HCT116 (cell line): ENCODE measurements at regions not wholly inside any gene's neighbourhood (a gene's known extent, or its start where the extent isn't known, plus 50 kb on each side); places are given as distances from the start of the nearest gene placed in this dataset.

ENCODE experiments used
- ATAC-seq: fragments of 200-7000 bp; cut with Tn5 transposase; 2 replicates; pipeline ENCODE4 v1.9.1; 2020; ENCODE audit warnings: mild to moderate bottlenecking, moderate library complexity
- BruUV-seq: library from RNA; stranded (reverse); fragments of 400-500 nt; replicated peaks from 2 replicates; lab custom pipeline; 2021; lab: Mats Ljungman, UMichigan
- CTCF ChIA-PET: fragments of 300-600 bp; sonication (Branson Sonifier 250); formaldehyde crosslinking; loops from one replicate; lab custom pipeline; 2021; ENCODE audit warnings: antibody characterized with exemption; lab: Charles Lee
- POLR2A ChIA-PET: fragments of 300-600, 350-600 bp; sonication (Branson Sonifier 250); formaldehyde crosslinking; loops from one replicate; lab custom pipeline; 2021; ENCODE audit warnings: antibody characterized with exemption; lab: Charles Lee
- RAD21 ChIA-PET, 2 experiments: fragments of 300-600 bp; sonication (Branson Sonifier 250); formaldehyde crosslinking; loops; one replicate each; lab custom pipeline; 2023; ENCODE audit warnings: low total read pairs in 2 of 2; ENCODE audit not compliant: uncharacterized antibody in 2 of 2, unreplicated experiment in 2 of 2, low non-redundant PET in 1 of 2; lab: Charles Lee
- DNase-seq: peaks from one replicate; pipeline ENCODE4 v3.0.0-alpha.2; 2010; ENCODE audit warnings: low read depth, low spot score
- H2AFZ ChIP-seq: fragments of 200-600 bp; shearing (Covaris generic), sonication (generic); 2 replicates; pipeline ENCODE4 v1.6.1; 2017; ENCODE audit warnings: low read depth, mixed run types, mixed read lengths, antibody characterized with exemption, low read length; ENCODE audit not compliant: poor library complexity, severe bottlenecking
- H3K27ac ChIP-seq: 2 replicates; pipeline ENCODE4 v1.5.1; 2012; ENCODE audit warnings: low read depth, low read length
- H3K27me3 ChIP-seq: fragments of 200-600 bp; sonication (generic); 2 replicates; pipeline ENCODE4 v1.6.1; 2016; ENCODE audit warnings: mixed run types, low read length, mixed read lengths; ENCODE audit not compliant: insufficient read depth
- H3K36me3 ChIP-seq, 2 experiments: fragments of 200-500 bp in 1 of 2; fragments of 200-600 bp in 1 of 2; sonication (Bioruptor generic) in 1 of 2; sonication (generic) in 1 of 2; 2 replicates each; pipeline versions ENCODE4 v1.5.1 to v1.6.1; 2014 to 2016; ENCODE audit warnings: low read length in 2 of 2, inconsistent platforms in 1 of 2, mixed read lengths in 1 of 2, mixed run types in 1 of 2; ENCODE audit not compliant: insufficient read depth in 2 of 2, control insufficient read depth in 1 of 2
- H3K4me1 ChIP-seq, 2 experiments: fragments of 200-600 bp in 1 of 2; sonication (generic) in 1 of 2; 2 replicates each; pipeline versions ENCODE4 v1.5.1 to v1.6.1; 2012 to 2017; ENCODE audit warnings: low read length in 2 of 2, inconsistent platforms in 1 of 2, mild to moderate bottlenecking in 1 of 2, mixed read lengths in 1 of 2, mixed run types in 1 of 2, moderate library complexity in 1 of 2; ENCODE audit not compliant: insufficient read depth in 2 of 2, control insufficient read depth in 1 of 2
- H3K4me2 ChIP-seq: fragments of 200-600 bp; sonication (generic); 2 replicates; pipeline ENCODE4 v1.6.1; 2017; ENCODE audit warnings: mixed run types, low read length, mixed read lengths
- H3K4me3 ChIP-seq, 2 experiments: fragments of 200-600 bp in 1 of 2; sonication (generic) in 1 of 2; replicated peaks in 1 of 2; 2 replicates each; pipeline ENCODE4 v1.5.1; 2011 to 2016; ENCODE audit warnings: low read length in 2 of 2, control low read depth in 1 of 2, low read depth in 1 of 2, mild to moderate bottlenecking in 1 of 2, mixed read lengths in 1 of 2, mixed run types in 1 of 2
- H3K79me2 ChIP-seq: fragments of 200-600 bp; sonication (generic); 2 replicates; pipeline ENCODE4 v1.6.1; 2017; ENCODE audit warnings: mild to moderate bottlenecking, mixed run types, low read length, moderate library complexity, mixed read lengths; ENCODE audit not compliant: insufficient read depth
- H3K9ac ChIP-seq: fragments of 200-600 bp; sonication (generic); 2 replicates; pipeline ENCODE4 v1.6.1; 2016; ENCODE audit warnings: low read length, mixed read lengths
- H3K9me2 ChIP-seq: fragments of 200-600 bp; sonication (generic), shearing (Covaris generic); 2 replicates; pipeline ENCODE4 v1.6.1; 2017; ENCODE audit warnings: mixed run types, mild to moderate bottlenecking, moderate library complexity; ENCODE audit not compliant: insufficient read depth
- H3K9me3 ChIP-seq, 2 experiments: fragments of 200-500 bp in 1 of 2; fragments of 200-600 bp in 1 of 2; sonication (Bioruptor generic) in 1 of 2; sonication (generic) in 1 of 2; 2 replicates each; pipeline ENCODE4 v1.6.1; 2014 to 2017; ENCODE audit warnings: low read length in 2 of 2, mixed read lengths in 2 of 2, inconsistent platforms in 1 of 2, low read depth in 1 of 2, mild to moderate bottlenecking in 1 of 2, mixed run types in 1 of 2, moderate library complexity in 1 of 2; ENCODE audit not compliant: control insufficient read depth in 1 of 2, insufficient read depth in 1 of 2
- H4K20me1 ChIP-seq: fragments of 200-600 bp; sonication (generic), shearing (Covaris generic); 2 replicates; pipeline ENCODE4 v1.6.1; 2017; ENCODE audit warnings: mixed run types, mild to moderate bottlenecking, moderate library complexity; ENCODE audit not compliant: insufficient read depth
- ATF3 ChIP-seq: IDR thresholded peaks from 2 replicates; pipeline ENCODE4 v1.6.1; 2012
- CTCF ChIP-seq, 3 experiments: fragments of 200-600 bp in 1 of 3; sonication (generic) in 1 of 3; IDR thresholded peaks in 2 of 3; conservative IDR thresholded peaks in 1 of 3; 2 replicates each; pipeline ENCODE4 v1.5.1; 2012 to 2017; ENCODE audit warnings: low read depth in 2 of 3, low read length in 2 of 3, antibody characterized with exemption in 1 of 3, borderline replicate concordance in 1 of 3, control low read depth in 1 of 3, mild to moderate bottlenecking in 1 of 3, mixed read lengths in 1 of 3, mixed run types in 1 of 3, moderate library complexity in 1 of 3; ENCODE audit not compliant: insufficient read depth in 1 of 3
- EZH2 ChIP-seq: fragments of 200-600 bp; sonication (generic); IDR thresholded peaks from 2 replicates; pipeline ENCODE4 v1.6.1; 2017; ENCODE audit warnings: antibody characterized with exemption, mixed run types
- MAX ChIP-seq: IDR thresholded peaks from 2 replicates; pipeline ENCODE4 v1.6.1; 2012
- POLR2AphosphoS5 ChIP-seq: IDR thresholded peaks from 2 replicates; pipeline ENCODE4 v1.6.1; 2011; ENCODE audit warnings: mild to moderate bottlenecking, low read depth, low read length, moderate library complexity
- REST ChIP-seq: IDR thresholded peaks from 2 replicates; pipeline ENCODE4 v1.6.1; 2012; ENCODE audit warnings: low read depth
- SIN3A ChIP-seq: IDR thresholded peaks from 2 replicates; pipeline ENCODE4 v1.6.1; 2012; ENCODE audit warnings: low read depth
- SRF ChIP-seq: IDR thresholded peaks from 2 replicates; pipeline ENCODE4 v1.6.1; 2012; ENCODE audit warnings: low read depth
- TCF7L2 ChIP-seq: IDR thresholded peaks from 2 replicates; pipeline ENCODE4 v1.7.0; 2011; ENCODE audit warnings: borderline replicate concordance, inconsistent platforms; ENCODE audit not compliant: insufficient read depth, insufficient read length; ENCODE audit errors: extremely low read depth
- ZBTB33 ChIP-seq: IDR thresholded peaks from 2 replicates; pipeline ENCODE4 v1.6.1; 2011; ENCODE audit warnings: mild to moderate bottlenecking, low read length, moderate library complexity; ENCODE audit not compliant: insufficient replicate concordance; ENCODE audit errors: extremely low read depth
- intact Hi-C: fragments of 100-400 bp; cut with micrococcal nuclease; formaldehyde crosslinking; loops from 2 replicates; pipeline ENCODE4 v1.10.0; 2022

GRCh38 chr2:15808944-15809343 is 131.4 kb upstream of the MYCN start:
- peaks cover 8% of the 10 kb centered on the region; the same call in 1 of the 2 replicates for H3K27me3 ChIP-seq
- H3K79me2 ChIP-seq, result no peaks in the 10 kb centered on the region
- CTCF ChIA-PET, result no interaction called here
- RAD21 ChIA-PET, result no interaction called here
- TF ChIP-seq TCF7L2, result no peak
- TF ChIP-seq POLR2AphosphoS5, result no peak
- TF ChIP-seq SRF, result no peak
- DNase-seq, result no peak
- intact Hi-C loops, result no loop called here
- no peak overlapping the region for H3K9ac ChIP-seq
- no peaks in the 10 kb centered on the region for H3K9me3 ChIP-seq
- no peaks in the 10 kb centered on the region for H3K36me3 ChIP-seq
- no peak overlapping the region for H3K4me3 ChIP-seq
- no peaks in the 10 kb centered on the region for H3K9me2 ChIP-seq
- no peak overlapping the region for H3K27ac ChIP-seq
- no TSS peak for BruUV-seq
- H4K20me1 ChIP-seq, result no peaks in the 10 kb centered on the region
- H2AFZ ChIP-seq, result no peak overlapping the region
- no peak overlapping the region for H3K4me2 ChIP-seq
- POLR2A ChIA-PET, result no interaction called here
- peaks cover 3 to 6% of the 10 kb centered on the region in 2 experiments; a peak in 2 of 4 replicates for H3K4me1 ChIP-seq
- no peak for ATAC-seq

- no peaks in the 10 kb centered on the region for H3K9me3 ChIP-seq
- H3K27ac ChIP-seq, result no peak overlapping the region
- ATAC-seq, result no peak
- H3K9ac ChIP-seq, result no peak overlapping the region
- H3K4me1 ChIP-seq, result peaks cover 3 to 6% of the 10 kb centered on the region in 2 experiments; a peak in 2 of 4 replicates
- H3K36me3 ChIP-seq, result no peaks in the 10 kb centered on the region
- ChIA-PET RAD21 (no interaction called here), CTCF (no interaction called here)
- DNase-seq, result no peak
- no peaks in the 10 kb centered on the region for H4K20me1 ChIP-seq
- H2AFZ ChIP-seq, result no peak overlapping the region
- H3K9me2 ChIP-seq, result no peaks in the 10 kb centered on the region
- H3K79me2 ChIP-seq, result no peaks in the 10 kb centered on the region
- intact Hi-C loops, result no loop called here
- no peak overlapping the region for H3K4me3 ChIP-seq
- peaks cover 3% of the 10 kb centered on the region; the same call in 1 of the 2 replicates for H3K27me3 ChIP-seq
- no peak for TF ChIP-seq ZBTB33
- no peak for TF ChIP-seq POLR2AphosphoS5
- TF ChIP-seq MAX, result no peak
- TF ChIP-seq EZH2, result no peak
- no peak for TF ChIP-seq REST
- TF ChIP-seq SIN3A, result no peak
- no peak for TF ChIP-seq CTCF (IDR thresholded peaks at IDR 0.05 in 2 of 3, conservative IDR thresholded peaks at IDR 0.05 in 1 of 3; ENCODE audit: borderline replicate concordance in 1 of 3, insufficient read depth in 1 of 3, low read depth in 2 of 3, low read length in 2 of 3)
- no peak for TF ChIP-seq ATF3
- TF ChIP-seq, all 23 proteins: peak for 0
- POLR2A ChIA-PET, result no interaction called here
- H3K4me2 ChIP-seq, result no peak overlapping the region
- BruUV-seq, result no TSS peak
Observed at GRCh38 chr2:15809404-15809803, 130.9 kb upstream of the MYCN start.
